Mesenchymal stem cell (in vitro differentiated cells and primary cell): ENCODE measurements at regions not wholly inside any gene's neighbourhood (a gene's known extent, or its start where the extent isn't known, plus 50 kb on each side); places are given as distances from the start of the nearest gene placed in this dataset.

Experiments
- DNase-seq: peaks from one replicate; pipeline ENCODE4 v3.0.0-alpha.2; 2013
- H2AFZ ChIP-seq: one replicate; pipeline ENCODE4 v1.6.1; 2013; ENCODE audit warnings: low read depth, mild to moderate bottlenecking, control low read depth, inconsistent platforms, low read length, moderate library complexity
- H2AK5ac ChIP-seq: 2 replicates; pipeline ENCODE4 v1.6.1; 2013; ENCODE audit warnings: low read length, moderate library complexity, mild to moderate bottlenecking, inconsistent platforms; ENCODE audit not compliant: severe bottlenecking
- H2BK120ac ChIP-seq: one replicate; pipeline ENCODE4 v1.6.1; 2013; ENCODE audit warnings: low read depth, mild to moderate bottlenecking, inconsistent platforms, low read length, moderate library complexity
- H2BK12ac ChIP-seq, 2 experiments: one replicate each; pipeline ENCODE4 v1.6.1; 2013; ENCODE audit warnings: inconsistent platforms in 2 of 2, low read length in 2 of 2, mild to moderate bottlenecking in 2 of 2, moderate library complexity in 2 of 2, control low read depth in 1 of 2
- H2BK15ac ChIP-seq: one replicate; pipeline ENCODE4 v1.6.1; 2013; ENCODE audit warnings: mild to moderate bottlenecking, low read depth, inconsistent platforms; ENCODE audit not compliant: poor library complexity, severe bottlenecking
- H2BK5ac ChIP-seq: 2 replicates; pipeline ENCODE4 v1.6.1; 2013; ENCODE audit warnings: low read depth, mild to moderate bottlenecking, low read length, control low read depth, inconsistent platforms; ENCODE audit not compliant: poor library complexity, severe bottlenecking
- H3K14ac ChIP-seq, 2 experiments: one replicate each; pipeline ENCODE4 v1.6.1; 2013; ENCODE audit warnings: inconsistent platforms in 2 of 2, low read length in 2 of 2, control low read depth in 1 of 2, mild to moderate bottlenecking in 1 of 2, moderate library complexity in 1 of 2
- H3K18ac ChIP-seq, 2 experiments: one replicate each; pipeline ENCODE4 v1.6.1; 2013; ENCODE audit warnings: inconsistent platforms in 2 of 2, low read length in 2 of 2, control low read depth in 1 of 2, low read depth in 1 of 2, mild to moderate bottlenecking in 1 of 2
- H3K23ac ChIP-seq, 2 experiments: one replicate each; pipeline ENCODE4 v1.6.1; 2013; ENCODE audit warnings: inconsistent platforms in 2 of 2, low read length in 2 of 2, mild to moderate bottlenecking in 2 of 2, moderate library complexity in 2 of 2, control low read depth in 1 of 2
- H3K27ac ChIP-seq: 2 replicates; pipeline ENCODE4 v1.5.1; 2013; ENCODE audit warnings: mild to moderate bottlenecking, moderate library complexity, low read length, control low read depth, inconsistent platforms; ENCODE audit not compliant: poor library complexity, severe bottlenecking
- H3K27me3 ChIP-seq, 2 experiments: 2 replicates each; pipeline versions ENCODE4 v1.6.1 to v1.7.0; 2013; ENCODE audit warnings: low read length in 2 of 2, mild to moderate bottlenecking in 2 of 2, moderate library complexity in 2 of 2, control low read depth in 1 of 2, inconsistent platforms in 1 of 2; ENCODE audit not compliant: control insufficient read depth in 1 of 2, insufficient read depth in 1 of 2
- H3K36me3 ChIP-seq, 2 experiments: 2 replicates each; pipeline versions ENCODE4 v1.6.1 to v1.7.0; 2013; ENCODE audit warnings: low read length in 2 of 2, control low read depth in 1 of 2, inconsistent platforms in 1 of 2, low read depth in 1 of 2, mild to moderate bottlenecking in 1 of 2; ENCODE audit not compliant: insufficient read depth in 2 of 2, control insufficient read depth in 1 of 2
- H3K4ac ChIP-seq, 2 experiments: one replicate each; pipeline ENCODE4 v1.6.1; 2013; ENCODE audit warnings: inconsistent platforms in 2 of 2, low read length in 2 of 2, mild to moderate bottlenecking in 2 of 2, moderate library complexity in 2 of 2, control low read depth in 1 of 2, low read depth in 1 of 2
- H3K4me1 ChIP-seq: 2 replicates; pipeline ENCODE4 v1.6.1; 2013; ENCODE audit warnings: low read depth, low read length, control low read depth; ENCODE audit not compliant: control insufficient read depth, insufficient read depth
- H3K4me2 ChIP-seq: 2 replicates; pipeline ENCODE4 v1.6.1; 2013; ENCODE audit warnings: low read length, mild to moderate bottlenecking, inconsistent platforms; ENCODE audit not compliant: poor library complexity, severe bottlenecking
- H3K4me3 ChIP-seq, 2 experiments: 2 replicates each; pipeline versions ENCODE4 v1.5.1 to v1.7.0; 2013; ENCODE audit warnings: low read length in 2 of 2, mild to moderate bottlenecking in 2 of 2, control low read depth in 1 of 2, low read depth in 1 of 2; ENCODE audit not compliant: insufficient read depth in 1 of 2
- H3K79me1 ChIP-seq: replicated peaks from 2 replicates; pipeline ENCODE4 v1.6.1; 2013; ENCODE audit warnings: mild to moderate bottlenecking, control low read depth, low read length, inconsistent platforms; ENCODE audit not compliant: poor library complexity, severe bottlenecking
- H3K9ac ChIP-seq: 2 replicates; pipeline ENCODE4 v1.7.0; 2013; ENCODE audit warnings: mild to moderate bottlenecking, low read length, moderate library complexity
- H3K9me3 ChIP-seq: 2 replicates; pipeline ENCODE4 v1.7.0; 2013; ENCODE audit warnings: mild to moderate bottlenecking, low read length; ENCODE audit not compliant: control insufficient read depth
- H4K8ac ChIP-seq: one replicate; pipeline ENCODE4 v1.6.1; 2013; ENCODE audit warnings: inconsistent platforms, mild to moderate bottlenecking, low read length, moderate library complexity
- H4K91ac ChIP-seq: one replicate; pipeline ENCODE4 v1.6.1; 2013; ENCODE audit warnings: mild to moderate bottlenecking, low read length, inconsistent platforms
- WGBS: methylation state at CpG from one replicate; pipeline ENCODE4 v1.1.7; 2013; ENCODE audit warnings: mixed read lengths; 5-methylcytosine and 5-hydroxymethylcytosine counted together

DNA sequence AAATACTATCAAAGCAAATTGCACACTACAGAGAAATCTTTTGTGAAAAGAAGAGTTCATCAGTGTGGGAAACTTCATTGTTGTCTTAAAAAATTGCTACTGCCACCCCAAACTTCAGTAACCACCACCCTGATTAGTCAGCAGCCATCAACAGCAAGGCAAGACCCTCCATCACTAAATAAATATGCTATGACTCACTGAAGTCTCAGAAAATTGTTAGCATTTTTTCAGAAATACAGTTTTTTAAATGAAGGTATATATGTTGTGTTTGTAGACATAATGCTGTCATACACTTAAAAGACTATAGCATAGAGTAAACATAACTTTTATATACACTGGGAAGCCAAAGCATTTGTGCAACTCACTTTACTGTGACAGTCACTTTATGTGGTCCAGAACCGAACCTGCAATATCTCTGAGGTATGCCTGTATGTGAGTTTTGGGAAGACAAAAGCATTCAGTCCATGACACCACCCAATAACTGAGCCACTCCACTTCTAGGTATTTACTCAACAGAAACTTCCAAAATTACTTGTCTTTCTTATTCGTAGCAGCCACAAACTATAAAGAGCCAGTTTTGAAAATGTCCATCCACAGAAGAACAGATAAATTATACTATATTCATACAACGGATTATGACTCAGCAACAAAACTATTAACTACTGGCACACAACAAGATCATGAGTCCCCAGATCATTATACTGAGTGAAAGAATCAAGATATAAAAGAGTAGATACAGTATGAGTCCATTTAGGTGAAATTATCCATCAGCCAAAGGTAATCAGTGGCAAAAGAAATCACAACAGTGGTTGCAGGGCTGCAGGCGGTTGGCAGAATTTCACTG is 649.6 kb downstream of the BCL11B start:
- H3K18ac ChIP-seq = no peak overlapping the region
- no peak overlapping the region for H3K14ac ChIP-seq
- 59% methylated on average over 3 of the region's 4 CpGs for WGBS
- no peak overlapping the region for H4K91ac ChIP-seq
- H3K4me2 ChIP-seq = no peak overlapping the region
- no peaks in the 10 kb centered on the region for H3K27me3 ChIP-seq
- H2AFZ ChIP-seq = no peak overlapping the region
- no peak overlapping the region for H3K4me3 ChIP-seq
- H2BK15ac ChIP-seq = no peak overlapping the region
- H2AK5ac ChIP-seq = no peak overlapping the region
- H3K9ac ChIP-seq = no peak overlapping the region
- no peaks in the 10 kb centered on the region for H3K4me1 ChIP-seq
- H3K27ac ChIP-seq = no peak overlapping the region
- H3K36me3 ChIP-seq = no peaks in the 10 kb centered on the region
- no peaks in the 10 kb centered on the region for H3K79me1 ChIP-seq
- DNase-seq = no peak
- no peak overlapping the region for H3K23ac ChIP-seq
- no peak overlapping the region for H2BK12ac ChIP-seq
- H3K4ac ChIP-seq = no peak overlapping the region
- H3K9me3 ChIP-seq = peaks cover 43% of the 10 kb centered on the region
- no peak overlapping the region for H4K8ac ChIP-seq
- H2BK5ac ChIP-seq = no peak overlapping the region
- H2BK120ac ChIP-seq = no peak overlapping the region

- Histone ChIP-seq H2BK12ac (no peak overlapping the region), H3K79me1 (no peaks in the 10 kb centered on the region)
Observed at GRCh38 chr14:98623788-98624415, 648.1 kb downstream of the BCL11B start.

GRCh38 chr14:98633380-98633779 is 638.6 kb downstream of the BCL11B start:
- H3K9me3 ChIP-seq = peaks cover 30% of the 10 kb centered on the region
- no peak overlapping the region for H3K27ac ChIP-seq
- no peak overlapping the region for H3K14ac ChIP-seq
- no peak overlapping the region for H3K9ac ChIP-seq
- WGBS = 71% methylated on average over 5 of the region's 5 CpGs
- no peak overlapping the region for H3K4me3 ChIP-seq
- no peak overlapping the region for H4K8ac ChIP-seq
- no peak overlapping the region for H2BK12ac ChIP-seq
- no peaks in the 10 kb centered on the region for H3K79me1 ChIP-seq
- H2AFZ ChIP-seq = no peak overlapping the region
- H2BK15ac ChIP-seq = no peak overlapping the region
- no peak overlapping the region for H2AK5ac ChIP-seq
- H3K36me3 ChIP-seq = no peaks in the 10 kb centered on the region
- no peak overlapping the region for H3K4ac ChIP-seq
- H3K27me3 ChIP-seq = no peaks in the 10 kb centered on the region
- no peak overlapping the region for H3K18ac ChIP-seq
- no peak overlapping the region for H3K23ac ChIP-seq
- no peak overlapping the region for H2BK5ac ChIP-seq
- H3K4me1 ChIP-seq = no peaks in the 10 kb centered on the region
- DNase-seq = no peak
- H2BK120ac ChIP-seq = no peak overlapping the region
- H3K4me2 ChIP-seq = no peak overlapping the region
- no peak overlapping the region for H4K91ac ChIP-seq

More at GRCh38 chr14:98623788-98624415, 648.1 kb downstream of the BCL11B start:
- Histone ChIP-seq H3K27me3 (no peaks in the 10 kb centered on the region), H3K4me2 (no peak overlapping the region), H4K8ac (no peak overlapping the region), H3K4me1 (no peaks in the 10 kb centered on the region), H3K9me3 (peaks cover 44% of the 10 kb centered on the region), H4K91ac (no peak overlapping the region), H3K27ac (no peak overlapping the region), H2BK15ac (no peak overlapping the region), H3K14ac (no peak overlapping the region), H2BK5ac (no peak overlapping the region), H3K9ac (no peak overlapping the region), H2AFZ (no peak overlapping the region), H3K36me3 (no peaks in the 10 kb centered on the region), H3K23ac (no peak overlapping the region), H3K4ac (no peak overlapping the region), H3K18ac (no peak overlapping the region), H2AK5ac (no peak overlapping the region), H3K4me3 (no peak overlapping the region), H2BK120ac (no peak overlapping the region)
- 90% methylated on average over 13 of the region's 14 CpGs for WGBS
- no peak for DNase-seq

GRCh38 chr14:98634043-98634820 is 637.8 kb downstream of the BCL11B start:
- Histone ChIP-seq H3K9me3 (peaks cover 23% of the 10 kb centered on the region), H3K27ac (no peak overlapping the region), H3K4me1 (no peaks in the 10 kb centered on the region), H3K36me3 (no peaks in the 10 kb centered on the region), H2AK5ac (no peak overlapping the region), H3K18ac (no peak overlapping the region), H2BK12ac (no peak overlapping the region), H3K9ac (no peak overlapping the region), H3K14ac (no peak overlapping the region), H2BK120ac (no peak overlapping the region), H3K23ac (no peak overlapping the region), H2BK5ac (no peak overlapping the region), H3K27me3 (no peaks in the 10 kb centered on the region), H4K8ac (no peak overlapping the region), H3K4me3 (no peak overlapping the region), H2BK15ac (no peak overlapping the region), H2AFZ (no peak overlapping the region), H3K4me2 (no peak overlapping the region), H3K4ac (no peak overlapping the region), H3K79me1 (no peaks in the 10 kb centered on the region), H4K91ac (no peak overlapping the region)
- no peak for DNase-seq
- WGBS = 68% methylated on average over 5 of the region's 6 CpGs
